ENCODE measurements at regions not wholly inside any gene's neighbourhood (a gene's known extent, or its start where the extent isn't known, plus 50 kb on each side); places are given as distances from the start of the nearest gene placed in this dataset.

DNA sequence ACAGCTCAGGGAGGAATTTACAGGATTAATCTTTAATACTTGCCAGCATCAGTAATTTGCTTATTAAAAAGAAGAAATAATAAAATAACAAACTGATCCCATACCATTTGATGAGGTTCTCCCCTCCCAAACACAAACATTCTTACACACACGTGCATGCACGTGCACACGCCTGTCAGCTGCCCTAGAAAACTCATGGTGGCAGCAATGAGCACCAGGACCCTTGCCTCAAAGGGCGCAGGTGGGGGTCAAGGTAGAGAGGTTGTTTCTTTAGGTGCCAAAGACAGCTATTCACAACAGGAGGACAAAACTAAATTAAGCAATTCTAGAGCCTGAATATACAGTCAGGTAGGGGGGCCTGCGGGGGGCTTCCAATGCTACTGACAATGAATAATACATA, 219.3 kb downstream of the BUD13 start:
- DNase-seq = no peak

DNA sequence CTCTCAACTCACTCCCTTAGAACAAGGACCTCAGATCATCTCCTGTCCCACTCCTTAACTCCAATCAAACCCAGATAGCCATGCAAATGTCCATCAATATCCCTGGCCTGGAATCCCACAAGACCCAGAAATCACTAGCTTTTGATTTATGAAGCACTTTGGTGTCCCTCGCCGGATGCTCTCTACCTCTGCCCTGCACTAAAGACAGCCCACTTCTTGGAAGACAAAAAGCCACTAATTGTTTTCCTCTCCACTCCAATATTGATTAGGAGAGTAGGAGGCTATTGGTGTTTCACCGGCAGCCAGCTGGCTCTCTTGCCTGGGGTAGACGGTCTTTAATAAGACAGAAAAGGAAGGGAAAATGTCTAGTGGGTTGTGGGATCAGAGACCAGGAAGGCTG, 221.2 kb downstream of the BUD13 start:
- no peak for DNase-seq

DNA sequence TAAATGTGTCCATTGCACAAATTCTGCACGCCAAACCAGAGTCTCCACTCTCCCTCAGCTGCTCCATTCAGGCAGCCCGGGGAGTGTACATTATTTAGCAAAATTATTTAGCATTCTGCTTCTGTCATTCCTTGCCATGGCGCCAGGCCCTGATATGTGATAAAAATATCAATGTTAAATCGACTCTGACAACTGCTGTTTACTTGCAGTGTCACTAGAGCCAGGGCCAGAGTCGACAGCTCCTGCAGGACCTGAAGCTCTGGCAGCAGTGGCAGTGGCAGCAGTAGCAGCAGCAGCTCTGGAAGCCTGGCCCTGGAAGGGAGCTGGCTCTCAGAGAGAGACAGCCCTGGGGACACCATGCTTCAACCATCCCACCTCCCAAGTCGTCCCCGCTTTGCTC, 224.5 kb downstream of the BUD13 start:
- DNase-seq = no peak

DNA sequence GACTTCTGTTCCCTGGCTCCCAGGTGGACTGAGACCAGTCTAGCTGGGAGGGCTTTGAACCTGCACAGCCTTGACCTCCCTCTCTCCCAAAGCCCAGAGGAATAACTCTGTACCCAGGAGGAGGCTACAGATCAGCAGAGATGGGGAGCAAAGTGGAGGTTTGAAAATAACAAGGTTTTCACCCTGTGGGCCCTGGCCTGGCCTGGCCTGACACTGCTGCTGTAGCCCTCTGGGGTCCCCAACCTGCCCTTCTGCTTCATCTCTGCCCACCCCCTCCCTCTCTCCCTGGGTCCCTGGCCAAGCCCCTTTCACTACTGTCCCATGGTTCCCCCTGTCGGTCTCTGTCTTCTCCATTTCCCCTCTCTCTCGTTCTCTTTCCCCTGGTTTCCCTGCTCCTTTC, 225.2 kb downstream of the BUD13 start:
- DNase-seq = no peak

- no peak for DNase-seq
Measured at GRCh38 chr11:116545912-116546311, 226.9 kb downstream of the BUD13 start.

GRCh38 chr11:116544721-116545120, 228.1 kb downstream of the BUD13 start:
- no peak for DNase-seq

DNA sequence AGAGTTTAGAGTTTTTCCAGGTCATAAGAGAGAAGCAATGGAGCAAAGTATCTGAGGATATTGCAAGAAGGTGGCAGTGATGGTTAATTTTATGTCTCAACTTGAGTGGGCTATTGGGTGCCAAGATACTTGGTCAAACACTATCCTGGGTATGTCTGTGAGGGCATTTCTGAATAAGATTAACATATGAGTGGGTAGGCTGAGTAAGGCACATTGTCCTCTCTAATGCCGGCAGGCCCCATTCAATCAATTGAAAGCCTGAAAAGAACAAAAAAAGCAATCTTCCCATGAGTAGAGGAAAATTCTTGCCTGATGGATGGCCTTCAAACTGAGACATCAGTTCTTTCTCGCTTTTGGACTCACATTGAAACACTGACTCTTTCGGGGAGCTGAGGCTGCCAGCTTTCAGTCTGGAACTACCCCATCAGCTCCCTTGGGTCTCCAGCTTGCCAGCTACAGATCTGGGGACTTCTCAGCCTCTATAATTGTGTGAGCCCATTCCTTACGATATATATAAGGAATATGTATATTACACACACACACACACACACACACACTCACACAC, 228.8 kb downstream of the BUD13 start:
- no peak for DNase-seq

- no peak for DNase-seq
Measured at GRCh38 chr11:116543099-116543498, 229.7 kb downstream of the BUD13 start.

- no peak for DNase-seq
Measured at GRCh38 chr11:116542406-116542805, 230.4 kb downstream of the BUD13 start.

- no peak for DNase-seq
Measured at GRCh38 chr11:116541460-116541859, 231.3 kb downstream of the BUD13 start.

DNA sequence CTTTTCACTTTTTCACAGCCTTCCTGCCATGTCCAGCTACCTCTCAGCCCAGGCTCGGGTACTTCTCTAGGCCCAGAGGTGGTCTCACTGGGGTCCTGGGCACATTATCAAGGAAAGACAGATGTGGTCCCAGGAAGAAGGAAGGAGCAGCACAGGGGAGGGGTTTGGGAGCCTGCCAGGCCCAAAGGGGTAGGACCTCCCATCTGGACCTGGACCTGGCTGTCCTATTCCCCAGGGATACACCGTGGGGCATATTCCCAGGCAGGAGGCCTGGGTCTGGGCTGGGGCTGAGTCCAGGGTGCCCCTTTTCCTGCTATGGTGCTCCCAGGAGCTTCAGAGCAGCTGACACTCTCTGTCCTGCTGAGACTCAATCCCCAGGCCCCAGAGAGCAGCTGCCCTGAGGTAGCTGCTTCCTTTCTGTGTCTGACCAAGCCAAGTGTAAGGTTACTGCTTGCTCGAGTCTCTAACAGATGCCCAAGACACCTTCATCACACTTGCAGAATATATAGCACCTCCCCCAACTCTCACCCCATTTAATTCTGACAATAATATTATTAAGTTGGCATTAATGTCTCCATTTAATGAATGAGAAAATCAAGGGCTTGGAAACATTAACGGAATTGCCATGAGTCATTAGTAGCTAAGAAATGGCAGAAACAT, 232.0 kb downstream of the BUD13 start:
- DNase-seq = no peak

DNA sequence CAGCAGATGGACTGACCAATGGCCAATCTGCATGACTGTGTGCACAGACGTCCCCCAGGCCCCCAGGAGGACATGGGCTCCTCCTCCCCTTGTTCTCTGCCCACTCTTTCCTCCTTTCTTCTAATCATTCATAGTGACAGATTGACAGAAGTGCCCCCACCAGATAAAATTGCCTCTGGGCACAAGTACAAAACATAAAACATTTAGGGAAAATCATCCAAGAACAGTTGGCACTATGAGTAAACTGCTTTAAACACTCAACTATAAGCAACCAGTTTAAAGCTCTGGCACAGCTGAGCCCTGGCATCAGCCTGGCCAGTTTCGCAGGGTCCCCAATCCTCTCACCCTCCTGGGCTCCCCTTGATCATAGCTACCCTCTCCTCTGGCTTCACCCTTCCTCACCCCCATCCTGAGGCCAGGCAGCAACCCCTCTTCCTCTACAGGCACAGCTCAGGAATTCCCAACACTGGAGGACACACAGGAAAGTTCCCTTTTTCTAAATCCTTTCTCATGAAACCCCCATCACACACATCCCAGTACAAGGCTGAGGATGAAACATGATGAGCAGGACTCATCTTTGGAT, 232.9 kb downstream of the BUD13 start:
- no peak for DNase-seq

DNA sequence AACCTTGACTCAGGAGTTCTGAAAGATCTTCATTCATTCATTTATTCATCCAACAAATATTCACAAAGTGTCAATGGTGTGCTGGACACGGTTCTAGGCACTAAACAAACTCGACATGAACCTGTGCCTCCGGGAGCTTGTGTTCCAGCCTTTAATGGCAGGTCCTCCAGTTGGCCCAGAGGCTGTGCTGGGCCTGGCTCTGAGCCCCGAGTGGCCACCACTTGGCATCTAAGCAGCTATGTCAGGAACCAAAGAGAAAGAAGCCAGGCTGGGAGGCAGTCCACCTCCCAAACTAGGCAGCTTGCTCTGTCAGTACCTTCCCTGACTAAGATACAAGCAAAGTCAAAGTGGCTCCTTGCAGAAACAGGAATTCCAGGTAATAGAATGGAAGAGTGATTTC, 233.6 kb downstream of the BUD13 start:
- DNase-seq = no peak

DNA sequence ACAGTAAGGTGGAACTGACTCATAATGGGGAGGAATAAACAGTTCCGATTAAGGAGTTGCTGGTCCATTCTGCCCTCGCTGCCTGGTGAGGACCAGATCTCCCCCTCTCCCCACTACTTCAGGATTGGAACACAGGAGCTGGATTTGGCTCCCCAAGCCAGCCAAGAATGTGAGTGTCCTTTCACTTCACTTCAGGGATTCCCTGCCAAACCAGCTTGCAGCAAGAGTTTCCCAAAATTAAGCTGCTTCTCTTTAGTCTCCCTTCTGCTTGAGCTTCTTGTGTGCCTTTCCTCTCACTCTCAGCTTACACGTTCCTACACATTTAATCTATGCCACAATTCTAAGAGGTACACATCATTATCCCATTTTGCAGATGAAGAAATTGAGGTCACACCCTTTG, 234.1 kb downstream of the BUD13 start:
- DNase-seq = no peak

- no peak for DNase-seq
Measured at GRCh38 chr11:116537709-116538108, 235.1 kb downstream of the BUD13 start.

DNA sequence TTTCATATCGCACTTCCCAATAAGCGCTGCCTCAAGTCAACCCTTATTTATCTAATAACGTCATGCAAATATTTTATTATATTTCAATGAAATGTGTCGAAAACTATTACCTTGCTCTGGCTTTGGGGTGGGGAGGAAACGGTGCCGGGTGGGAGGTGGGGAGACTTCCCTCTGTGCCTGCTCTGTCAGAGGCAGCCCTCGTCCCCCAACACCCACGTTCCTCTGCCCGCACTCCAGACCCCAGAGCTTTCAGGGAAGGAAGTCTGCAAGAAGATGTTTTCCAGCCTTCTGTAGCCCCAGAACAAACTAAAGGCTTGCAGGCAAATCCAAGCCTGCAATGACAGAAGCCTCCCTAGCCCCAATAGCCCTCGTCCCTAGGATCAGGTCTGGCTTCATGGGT, 235.7 kb downstream of the BUD13 start:
- no peak for DNase-seq

- no peak for DNase-seq
Measured at GRCh38 chr11:116536416-116536815, 236.4 kb downstream of the BUD13 start.

GRCh38 chr11:116535994-116536393, 236.8 kb downstream of the BUD13 start:
- DNase-seq = no peak

GRCh38 chr11:116535120-116535519, 237.7 kb downstream of the BUD13 start:
- no peak for DNase-seq

DNA sequence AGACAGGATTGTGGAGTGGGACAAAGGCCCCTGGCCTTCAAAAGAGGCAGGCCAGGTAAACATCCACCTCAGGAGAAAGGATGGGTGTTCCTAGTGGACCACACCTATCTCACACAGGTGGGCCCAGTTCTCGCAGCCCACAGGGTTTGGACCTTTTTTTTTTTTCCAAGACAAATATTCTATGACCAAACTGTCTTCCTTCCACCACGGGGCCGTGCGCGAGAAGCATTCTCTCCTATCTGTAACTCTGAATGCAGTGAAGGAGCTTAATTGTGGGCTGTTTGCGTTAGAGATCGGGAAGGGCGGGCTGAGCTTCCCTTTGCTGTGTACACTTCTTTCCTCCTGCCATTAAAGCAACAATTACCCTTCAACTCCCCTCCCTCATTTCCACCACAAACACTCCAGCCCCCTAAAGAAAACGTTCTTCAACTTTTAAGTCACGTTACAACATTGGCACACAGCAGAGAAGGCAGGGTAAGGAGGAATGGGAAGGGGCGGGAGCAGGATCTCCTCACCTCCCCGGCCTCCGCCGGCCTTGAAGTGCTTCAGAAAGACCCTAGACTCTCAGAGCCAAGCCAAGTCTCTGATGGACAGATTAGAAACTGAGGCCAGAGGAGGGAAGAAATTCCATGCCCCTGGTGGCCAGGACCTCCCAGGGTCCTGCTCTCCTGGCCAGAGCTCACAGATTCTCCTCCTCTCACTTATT, 238.4 kb downstream of the BUD13 start:
- no peak for DNase-seq

DNA sequence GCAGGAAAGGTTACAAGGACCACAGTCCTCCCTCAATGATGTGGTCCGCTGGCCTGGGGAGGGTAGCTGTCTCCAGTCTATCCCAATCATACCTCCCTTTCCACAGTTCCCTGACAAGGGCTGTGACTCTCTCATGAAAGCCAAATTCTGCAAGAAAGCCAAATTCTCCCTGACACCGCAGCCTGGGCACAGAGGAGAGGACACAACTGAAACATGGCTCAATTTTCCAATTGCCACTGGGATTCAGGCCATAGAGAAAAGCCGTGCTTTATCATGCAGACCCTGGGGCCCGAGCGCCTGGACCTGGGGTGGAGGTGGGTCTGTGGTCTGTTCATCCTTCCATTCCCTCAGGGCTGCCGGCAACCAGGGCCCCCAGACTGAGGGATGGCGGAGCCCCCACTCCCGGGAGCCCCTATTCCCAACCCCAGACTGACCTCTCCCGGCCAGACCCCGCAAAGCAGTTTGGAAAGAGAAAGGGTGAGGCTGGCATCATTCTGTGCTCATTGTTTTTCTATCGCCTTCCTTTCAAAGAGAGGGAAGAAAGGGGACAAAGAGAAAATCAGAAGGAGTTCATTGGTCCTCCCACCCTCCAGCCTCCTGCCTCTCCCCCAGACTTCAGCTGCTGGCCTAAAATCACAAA, 239.5 kb downstream of the BUD13 start:
- no peak for DNase-seq

- no peak for DNase-seq
Measured at GRCh38 chr11:116532066-116532465, 240.7 kb downstream of the BUD13 start.

DNA sequence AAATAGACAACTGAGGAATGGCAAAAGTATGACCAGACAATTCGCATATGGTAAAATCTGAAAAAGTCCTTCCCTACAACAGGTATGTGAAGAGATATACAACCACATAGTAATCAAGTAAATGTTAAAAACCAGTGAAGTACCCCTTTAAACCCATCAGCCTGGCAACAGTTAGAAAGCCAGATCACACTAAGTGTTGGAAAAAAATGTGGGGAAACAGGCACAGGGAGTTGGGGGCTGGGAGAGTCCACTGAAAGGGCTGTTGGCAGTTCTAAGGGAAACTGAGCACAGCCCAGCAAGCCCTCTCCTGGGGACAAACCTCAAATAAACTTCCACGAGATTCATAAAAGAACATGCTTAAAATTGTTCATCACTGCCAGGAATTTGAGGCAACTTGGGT, 242.1 kb downstream of the BUD13 start:
- DNase-seq = no peak

DNA sequence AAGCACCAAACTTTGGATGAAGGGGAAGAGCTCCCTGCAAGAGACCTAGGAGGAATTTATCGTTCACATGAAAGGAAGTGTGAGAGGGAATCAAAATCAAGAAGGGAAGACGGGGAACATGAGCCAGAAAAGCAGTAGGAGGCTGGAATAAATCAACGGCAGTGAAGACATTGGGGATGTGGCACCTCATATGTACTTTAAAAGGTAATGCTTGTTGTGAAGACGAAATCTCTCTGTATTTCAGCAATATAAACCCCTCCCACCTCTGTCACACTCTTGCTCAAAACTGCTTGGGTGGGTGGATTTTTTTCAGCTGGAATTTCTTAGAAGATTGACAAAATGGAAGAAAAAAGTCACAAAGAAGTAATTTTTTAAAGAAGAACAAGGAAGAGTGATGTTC, 243.5 kb downstream of the BUD13 start:
- no peak for DNase-seq

Measured in NCI-H1436 treated with DMSO at 0.1 percent for 48 hours (cell line).